NCI-H146 treated with DMSO at 0.1 percent for 48 hours (cell line): ENCODE measurements at regions not wholly inside any gene's neighbourhood (a gene's known extent, or its start where the extent isn't known, plus 50 kb on each side); places are given as distances from the start of the nearest gene placed in this dataset.
"Not testable (repeated sequence)": the region's sequence is repeated elsewhere in the genome, so short reads cannot be mapped to it uniquely, and the experiment has no call there.

Experiments used
- DNase-seq: peaks from one replicate; lab custom pipeline; 2025; ENCODE audit not compliant: unreplicated experiment; lab: John Stamatoyannopoulos, UW

GRCh38 chr15:62362608-62363007, 197.5 kb upstream of the C2CD4B start:
- no peak for DNase-seq

DNA sequence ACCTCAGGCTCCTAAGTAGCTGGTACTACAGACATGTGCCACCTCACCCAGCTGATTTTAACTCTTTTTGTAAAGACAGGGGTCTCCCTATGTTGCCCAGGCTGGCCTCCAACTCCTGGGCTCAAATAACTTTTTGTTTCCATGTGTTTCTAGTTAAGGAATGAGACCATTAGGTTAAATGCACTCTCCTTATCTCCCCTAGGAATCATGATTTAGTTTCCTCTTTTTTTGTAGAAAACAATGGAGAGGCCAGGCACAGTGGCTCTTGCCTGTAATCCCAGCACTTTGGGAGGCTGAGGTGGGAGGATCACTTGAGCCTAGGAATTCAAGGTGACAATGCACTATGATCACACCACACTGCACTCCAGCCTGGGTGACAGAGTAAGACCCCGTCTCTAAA, 198.8 kb upstream of the C2CD4B start:
- DNase-seq: no peak

DNA sequence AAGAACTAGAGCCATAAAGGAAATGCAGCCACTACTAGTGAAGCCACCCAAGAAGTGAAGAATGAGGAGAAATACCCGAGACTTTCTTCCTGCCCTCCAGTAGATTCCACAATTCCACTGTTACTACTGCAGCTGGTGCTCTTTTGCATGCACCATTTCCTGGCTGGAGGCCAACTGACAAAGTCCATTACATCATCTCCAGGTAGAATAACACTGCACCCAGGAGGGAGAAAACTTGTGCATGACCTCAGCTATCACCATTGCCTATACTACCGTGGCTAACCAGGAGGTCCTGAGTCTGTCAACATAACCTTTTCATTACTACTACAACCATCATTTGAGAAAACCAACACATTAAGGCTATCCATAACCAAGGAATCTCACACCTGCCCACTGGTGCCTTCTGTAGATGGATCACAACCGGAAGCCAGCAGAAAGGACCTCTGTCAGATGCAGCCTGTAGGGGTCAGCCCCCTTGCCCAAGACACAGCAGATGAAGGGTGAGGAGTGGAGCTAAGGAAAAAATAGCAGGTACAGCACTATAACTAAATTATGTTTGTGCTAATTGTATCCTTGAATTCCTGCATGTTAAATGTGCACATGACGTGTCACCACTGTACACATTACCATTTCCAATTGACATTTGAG, 200.8 kb upstream of the C2CD4B start:
- DNase-seq: peak; percentile 44

- DNase-seq: no peak
These were observed 204.4 kb upstream of the C2CD4B start for GRCh38 chr15:62369454-62369853.

GRCh38 chr15:62371683-62372082, 206.6 kb upstream of the C2CD4B start:
- DNase-seq: not testable (repeated sequence)

DNA sequence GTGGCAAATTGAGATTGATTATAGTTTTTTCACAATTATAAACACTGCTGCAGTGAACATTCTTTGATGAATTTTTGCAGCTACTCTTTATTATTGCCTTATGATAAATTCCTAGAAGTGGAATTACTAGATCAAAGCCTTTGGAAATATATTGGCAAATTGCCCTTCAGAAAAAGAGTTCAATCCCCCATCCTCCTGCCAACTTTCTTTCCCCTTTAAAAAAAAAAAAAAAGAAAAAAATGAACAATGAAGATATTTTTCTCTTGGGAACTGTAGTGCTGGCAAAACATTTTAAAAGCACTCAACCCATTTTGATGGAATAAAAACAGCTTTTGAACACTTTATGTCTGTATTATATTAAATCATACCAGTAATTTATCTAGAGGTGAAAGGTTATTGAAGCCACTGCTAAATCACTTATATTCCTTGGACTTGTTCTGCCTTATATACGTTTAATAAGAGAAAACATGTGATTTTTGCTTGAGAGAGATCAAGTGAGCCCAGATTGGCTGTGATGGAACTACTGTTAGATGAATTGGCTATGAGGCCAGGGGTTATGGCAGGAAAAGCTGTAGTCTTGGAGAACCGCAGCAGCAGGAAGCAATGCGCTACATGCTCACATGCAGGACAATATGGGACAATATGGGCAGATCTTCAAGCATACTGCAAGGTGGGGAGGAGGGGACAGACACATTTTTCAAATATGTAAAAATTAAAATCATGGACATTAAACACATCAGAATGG, 212.8 kb upstream of the C2CD4B start:
- no peak for DNase-seq

DNA sequence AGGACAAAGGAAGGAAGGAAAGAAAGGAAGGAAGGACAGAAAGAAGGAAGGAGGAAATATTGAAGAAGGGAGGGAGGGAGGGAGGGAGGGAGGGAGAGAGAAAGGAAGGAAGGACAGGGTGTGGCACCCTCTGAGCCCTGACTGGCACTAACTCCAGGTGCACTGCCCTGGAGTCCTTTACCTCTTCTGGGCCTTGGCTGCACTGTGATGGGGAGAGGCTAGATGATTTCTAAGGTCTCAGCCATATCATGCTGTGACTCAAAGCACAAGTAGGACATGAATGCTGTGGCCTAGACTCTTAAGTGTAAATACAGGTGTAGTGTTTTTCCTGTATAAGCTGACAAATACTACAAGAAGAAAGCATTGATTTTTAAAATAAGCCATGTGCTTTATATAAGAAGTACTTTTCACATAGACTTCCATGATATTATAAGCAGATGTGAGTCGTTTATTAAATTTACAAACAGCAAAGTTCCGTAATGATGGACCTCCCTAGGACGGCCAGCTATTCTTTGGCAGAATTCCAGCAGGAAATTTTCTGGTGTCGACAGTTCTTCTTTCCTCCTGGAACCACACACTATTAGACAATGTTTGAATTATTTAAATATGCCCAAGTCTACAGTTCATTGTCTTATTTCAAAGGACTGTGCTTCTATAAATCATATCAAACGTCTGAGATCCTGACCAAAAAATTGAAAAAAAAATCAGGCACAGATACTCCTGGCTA, 213.8 kb upstream of the C2CD4B start:
- DNase-seq: no peak

GRCh38 chr15:62380011-62380410, 214.9 kb upstream of the C2CD4B start:
- DNase-seq: no peak

GRCh38 chr15:62382046-62382445, 217.0 kb upstream of the C2CD4B start:
- DNase-seq: no peak

DNA sequence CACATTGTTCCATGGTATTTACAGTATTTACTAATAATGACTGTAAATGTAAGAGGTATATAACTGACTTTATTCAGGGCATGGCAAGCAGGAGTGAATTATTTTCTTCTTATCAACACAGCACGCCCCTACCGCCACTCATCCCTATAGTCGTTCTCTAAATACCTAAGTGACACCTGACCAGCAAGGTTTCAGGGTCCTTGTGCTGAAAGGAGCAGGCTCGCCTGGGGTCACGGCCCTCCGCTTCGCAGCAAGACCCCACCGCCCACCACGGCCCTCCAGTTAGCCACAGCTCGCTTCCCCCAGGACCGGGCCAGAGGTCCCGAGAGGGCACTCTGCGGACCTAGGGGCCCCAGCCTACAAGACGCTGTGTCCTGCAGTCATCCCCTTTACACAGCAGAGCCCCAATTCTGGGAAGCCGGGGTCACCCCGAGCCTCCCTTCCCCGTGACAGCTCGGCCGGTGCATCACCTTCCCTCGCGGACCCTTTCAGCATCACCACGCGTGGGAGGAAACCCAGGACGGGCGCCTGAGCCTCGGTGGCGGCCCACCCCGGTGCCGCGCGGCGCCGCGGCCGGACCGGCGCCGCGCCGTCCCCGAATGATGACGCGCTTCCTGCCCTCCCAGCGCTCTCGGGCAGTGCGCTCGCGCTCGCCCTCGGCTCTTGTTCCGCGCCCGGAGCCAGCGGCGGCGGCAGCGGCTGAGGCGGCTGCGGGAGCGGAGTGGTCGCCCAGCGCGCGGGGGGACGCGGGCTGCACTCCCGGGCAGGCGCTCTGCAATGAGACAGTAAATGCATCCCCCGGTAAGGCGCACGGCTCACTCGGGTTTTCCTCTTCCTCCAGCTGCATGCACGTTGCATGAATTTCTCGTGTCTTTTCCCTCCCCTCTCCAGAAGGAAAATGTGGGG, 225.1 kb upstream of the C2CD4B start, which contains the start of gene TLN2:
Gene TLN2 (plus strand): TSS at position 666 of the 906 bp plus-strand sequence.
- peak; percentile 3 for DNase-seq

DNA sequence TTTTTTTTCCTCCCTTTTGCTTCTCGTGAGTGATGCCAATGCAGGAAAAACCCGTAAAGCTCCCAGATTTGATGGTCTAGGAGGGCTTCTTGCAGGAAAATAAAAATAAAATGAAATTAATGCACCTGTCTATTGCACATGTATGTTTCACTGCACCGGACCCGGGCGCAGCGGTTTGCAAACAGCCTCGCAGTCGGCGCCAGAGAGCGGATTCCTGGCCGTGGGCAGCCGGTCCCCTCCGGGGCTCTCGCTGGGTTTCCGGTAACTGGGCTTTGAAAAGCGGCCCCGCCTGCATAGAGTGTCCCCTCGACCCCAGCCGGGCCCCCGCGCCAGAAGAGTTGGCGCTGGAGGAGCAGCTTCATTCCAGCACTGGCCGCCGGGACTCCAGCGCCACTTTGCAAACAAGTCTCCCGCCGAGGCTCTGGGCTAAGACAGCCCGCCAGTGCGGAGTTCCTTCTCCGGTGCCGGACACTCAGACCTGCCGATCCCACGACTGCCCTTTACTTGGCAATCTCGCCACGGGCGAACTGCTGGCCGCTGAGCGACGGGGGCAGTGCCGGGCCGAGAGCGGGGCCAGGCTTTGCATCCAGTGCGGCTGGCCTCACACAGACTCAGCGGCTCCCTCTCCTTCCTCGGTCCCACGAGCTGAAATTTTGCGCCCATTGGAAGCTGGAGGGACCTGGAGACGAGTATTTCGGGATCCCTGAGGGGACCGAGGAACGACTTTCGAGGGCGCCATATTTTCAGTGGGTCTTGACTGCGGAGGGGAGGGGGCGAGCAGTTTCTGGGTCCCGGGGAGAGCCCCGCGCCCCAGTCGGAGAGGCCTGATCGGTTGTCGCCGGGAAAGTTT, 225.9 kb upstream of the C2CD4B start:
- no peak for DNase-seq

GRCh38 chr15:62391641-62392262, 226.7 kb upstream of the C2CD4B start:
- DNase-seq: no peak

- no peak for DNase-seq
These were observed 227.3 kb upstream of the C2CD4B start for GRCh38 chr15:62392376-62392775.

- DNase-seq: no peak
These were observed 228.1 kb upstream of the C2CD4B start for GRCh38 chr15:62393196-62393595.

DNA sequence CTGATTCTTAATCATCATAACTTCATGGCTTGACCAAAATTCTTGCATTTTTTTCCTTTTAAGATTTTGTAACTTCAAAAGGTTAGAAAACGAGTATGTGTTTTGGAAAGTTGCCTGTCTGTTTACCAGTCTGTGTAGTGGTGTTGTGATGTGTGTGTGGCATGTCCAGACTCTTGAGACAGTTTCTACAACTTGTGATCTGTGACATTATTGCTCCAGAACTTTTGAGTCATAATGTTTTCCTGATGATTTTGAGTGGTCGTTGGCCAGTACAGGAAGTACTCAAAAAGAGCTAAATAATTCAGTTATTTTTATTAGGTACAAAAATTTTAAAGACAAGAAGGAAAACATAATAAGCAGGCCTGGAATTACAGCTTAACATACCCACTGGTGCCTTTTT, 229.0 kb upstream of the C2CD4B start:
- DNase-seq: no peak

- no peak for DNase-seq
These were observed 235.7 kb upstream of the C2CD4B start for GRCh38 chr15:62400778-62401177.

DNA sequence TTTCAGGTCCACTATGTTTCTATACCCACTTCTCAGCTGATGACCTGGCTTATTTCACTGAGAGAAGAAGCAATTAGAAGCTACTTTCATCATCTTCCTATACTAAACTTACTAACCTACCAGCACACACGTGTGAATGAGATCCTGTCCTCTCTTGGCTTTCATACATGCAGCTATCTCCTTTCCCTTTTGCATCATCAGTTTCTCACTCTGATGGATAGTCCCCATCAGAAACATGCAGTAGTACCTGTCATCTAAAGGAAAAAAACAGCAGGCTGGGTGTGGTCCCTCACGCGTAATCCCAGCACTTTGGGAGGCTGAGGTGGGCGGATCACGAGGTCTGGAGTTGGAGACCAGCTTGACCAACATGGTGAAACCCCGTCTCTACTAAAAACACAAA, 237.6 kb upstream of the C2CD4B start:
- DNase-seq: no peak

DNA sequence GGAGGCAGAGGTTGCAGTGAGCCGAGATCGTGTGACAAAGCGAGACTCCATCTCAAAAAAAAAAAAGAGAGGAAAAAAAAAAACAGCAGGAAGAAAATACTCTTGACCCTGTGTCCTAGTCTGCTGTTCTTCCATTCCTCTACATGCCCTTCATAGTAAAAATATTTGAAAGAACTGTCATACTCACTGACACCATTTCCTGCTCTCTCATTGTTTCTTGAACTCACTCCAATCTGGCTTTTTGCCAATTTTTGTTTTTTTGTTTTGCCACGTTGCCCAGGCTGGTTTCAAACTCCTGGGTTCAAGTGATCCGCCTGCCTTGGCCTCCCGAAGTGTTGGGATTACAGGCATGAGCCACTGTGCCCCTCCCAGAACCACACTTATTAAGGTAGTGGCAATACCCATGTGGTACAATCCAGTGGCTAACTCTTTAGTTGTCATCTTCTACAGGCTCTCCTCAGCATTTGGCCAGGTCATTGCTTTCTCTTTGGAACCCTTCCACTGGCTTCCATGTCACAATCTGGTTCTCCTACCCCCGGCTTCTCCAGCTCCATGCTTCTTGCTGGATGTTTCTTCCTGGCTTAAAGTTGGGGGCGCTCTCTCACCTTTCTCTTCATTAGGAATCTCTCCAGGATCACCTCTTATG, 238.2 kb upstream of the C2CD4B start:
- DNase-seq: no peak
